HG03469 (cell line): ENCODE measurements at regions not wholly inside any gene's neighbourhood (a gene's known extent, or its start where the extent isn't known, plus 50 kb on each side); places are given as distances from the start of the nearest gene placed in this dataset.
"Not testable (repeated sequence)": the region's sequence is repeated elsewhere in the genome, so short reads cannot be mapped to it uniquely, and the experiment has no call there.

ENCODE experiments used
- ATAC-seq: cut with Tn5 transposase; IDR thresholded peaks from one replicate; pipeline ENCODE4 v1.9.1; 2021; ENCODE audit warnings: mild to moderate bottlenecking, moderate library complexity, moderate number of reproducible peaks; ENCODE audit not compliant: unreplicated experiment

DNA sequence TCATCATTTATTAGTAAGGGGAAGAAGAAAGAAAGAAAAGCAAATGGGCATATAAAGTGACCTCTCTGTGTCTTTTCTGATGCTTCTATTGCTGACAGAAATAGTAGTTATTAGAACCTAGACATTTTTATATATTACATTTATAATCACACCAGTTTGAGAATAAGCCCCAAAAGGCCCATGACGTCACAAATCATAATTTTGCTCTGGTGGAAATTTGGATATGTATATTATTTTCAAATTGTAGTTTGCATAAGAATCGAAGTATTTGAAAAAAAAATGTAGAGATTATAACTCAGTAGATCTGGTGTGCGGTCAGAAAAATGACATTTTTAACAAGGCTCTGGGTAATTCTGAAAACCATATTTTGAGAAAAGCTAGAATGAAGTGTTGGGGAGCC lies 101.2 kb upstream of the STEAP1 start:
- ATAC-seq = no peak

- ATAC-seq = no peak
These were observed 93.2 kb upstream of the STEAP1 start for GRCh38 chr7:90061077-90061476.

- ATAC-seq = no peak
These were observed 89.9 kb upstream of the STEAP1 start for GRCh38 chr7:90064370-90064769.

DNA sequence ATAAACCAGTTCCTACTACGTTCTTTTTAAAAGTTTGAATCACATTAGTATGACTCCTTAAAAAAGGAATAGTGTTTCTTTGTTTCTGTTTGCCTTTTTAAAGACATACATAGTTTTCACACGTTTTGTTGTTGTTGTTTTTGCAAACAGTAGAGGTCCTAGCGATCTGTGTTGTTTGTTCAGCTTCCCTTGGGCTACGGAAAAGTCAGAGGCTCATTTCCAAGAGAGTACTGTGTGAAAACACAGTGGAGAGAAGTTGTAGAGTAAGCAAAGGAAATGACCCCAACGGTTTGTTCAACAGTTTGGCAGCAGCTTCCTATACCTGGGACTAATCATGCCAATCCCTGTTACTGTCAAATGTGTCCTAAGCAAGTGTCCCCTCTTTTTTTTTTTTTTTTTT lies 87.1 kb upstream of the STEAP1 start:
- ATAC-seq = no peak

- not testable (repeated sequence) for ATAC-seq
These were observed 84.0 kb upstream of the STEAP1 start for GRCh38 chr7:90070238-90070637.

GRCh38 chr7:90078921-90079320 lies 75.3 kb upstream of the STEAP1 start:
- no peak for ATAC-seq

DNA sequence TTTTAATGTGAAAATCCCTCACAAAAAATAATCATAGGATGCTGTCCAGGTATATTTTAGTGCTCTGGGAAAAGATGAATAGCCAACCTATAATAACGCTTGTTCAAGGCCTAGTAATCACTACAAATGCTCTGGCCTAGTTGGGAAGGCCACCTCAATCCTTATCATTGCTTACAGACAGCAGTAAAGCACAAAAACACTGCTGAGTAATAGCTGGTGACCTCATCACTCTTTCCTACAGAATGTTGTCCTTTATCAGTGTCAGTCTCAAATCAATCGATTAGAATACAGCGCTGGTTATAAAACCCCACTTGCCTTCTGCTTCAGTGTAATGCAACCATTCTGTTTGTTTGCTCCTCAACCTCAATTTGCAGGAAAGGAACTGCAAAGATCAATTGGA lies 72.6 kb upstream of the STEAP1 start:
- no peak for ATAC-seq

DNA sequence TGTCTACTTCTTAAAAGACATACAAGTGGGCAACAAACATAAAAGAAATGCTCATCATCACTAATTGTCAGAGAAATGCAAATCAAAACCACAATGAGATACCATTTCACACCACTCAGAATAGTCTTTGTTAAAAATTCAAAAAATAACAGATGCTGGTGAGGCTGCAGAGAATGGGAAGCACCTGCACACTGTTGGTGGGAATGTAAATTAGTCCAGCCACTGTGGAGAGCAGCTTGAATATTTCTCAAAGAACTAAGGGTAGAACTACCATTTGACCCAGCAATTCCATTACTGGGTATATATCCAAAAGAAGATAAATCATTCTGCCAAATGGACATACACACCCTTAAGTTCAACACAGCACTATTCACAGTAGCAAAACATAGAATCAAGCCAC lies 61.8 kb upstream of the STEAP1 start:
- ATAC-seq = no peak

- no peak for ATAC-seq
These were observed 60.2 kb upstream of the STEAP1 start for GRCh38 chr7:90094030-90094429.
